HG02588 (cell line): ENCODE measurements at regions not wholly inside any gene's neighbourhood (a gene's known extent, or its start where the extent isn't known, plus 50 kb on each side); places are given as distances from the start of the nearest gene placed in this dataset.

ENCODE experiments used
- ATAC-seq: cut with Tn5 transposase; IDR thresholded peaks from one replicate; pipeline ENCODE4 v1.9.1; 2021; ENCODE audit warnings: mild to moderate bottlenecking, moderate library complexity; ENCODE audit not compliant: unreplicated experiment

GRCh38 chr13:106354961-106355360 is 180.5 kb downstream of the EFNB2 start:
- no peak for ATAC-seq

DNA sequence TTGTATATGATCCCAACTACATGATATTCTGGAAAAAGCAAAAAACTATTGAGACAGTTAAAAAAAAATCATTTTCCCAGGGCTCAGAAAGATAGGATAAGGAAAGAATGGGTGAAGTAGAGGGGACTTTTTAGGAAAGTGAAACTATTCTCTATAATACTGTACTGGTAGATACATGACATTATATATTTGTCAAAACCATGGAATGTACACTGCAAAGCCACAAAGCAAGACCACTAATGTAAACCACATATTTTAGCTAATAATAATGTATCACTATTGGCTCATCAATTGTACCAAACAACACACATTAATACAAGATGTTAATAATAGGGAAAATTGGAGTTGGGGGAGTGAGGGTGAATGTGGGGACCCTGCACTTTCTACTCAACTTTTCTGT is 182.6 kb downstream of the EFNB2 start:
- no peak for ATAC-seq

DNA sequence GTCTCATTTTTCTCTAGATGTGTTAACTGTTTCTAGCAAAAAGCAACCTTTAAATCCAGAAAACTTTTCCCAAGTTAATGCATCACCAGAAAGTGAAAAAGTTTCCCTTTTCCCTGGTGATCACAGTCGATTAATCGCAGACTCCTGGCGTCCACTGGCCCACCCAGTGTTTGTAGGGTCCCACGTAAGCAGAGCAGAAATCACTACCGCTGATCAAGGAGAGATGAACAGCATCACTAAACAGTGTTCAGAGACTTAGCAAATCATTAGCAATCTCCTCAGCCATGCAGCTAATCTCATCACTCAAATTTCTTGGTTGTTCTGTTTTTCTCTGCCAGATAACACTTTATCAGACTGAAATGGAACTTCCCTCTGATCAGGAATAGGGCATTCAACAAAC is 184.2 kb downstream of the EFNB2 start:
- no peak for ATAC-seq

GRCh38 chr13:106350208-106350607 is 185.3 kb downstream of the EFNB2 start:
- no peak for ATAC-seq

DNA sequence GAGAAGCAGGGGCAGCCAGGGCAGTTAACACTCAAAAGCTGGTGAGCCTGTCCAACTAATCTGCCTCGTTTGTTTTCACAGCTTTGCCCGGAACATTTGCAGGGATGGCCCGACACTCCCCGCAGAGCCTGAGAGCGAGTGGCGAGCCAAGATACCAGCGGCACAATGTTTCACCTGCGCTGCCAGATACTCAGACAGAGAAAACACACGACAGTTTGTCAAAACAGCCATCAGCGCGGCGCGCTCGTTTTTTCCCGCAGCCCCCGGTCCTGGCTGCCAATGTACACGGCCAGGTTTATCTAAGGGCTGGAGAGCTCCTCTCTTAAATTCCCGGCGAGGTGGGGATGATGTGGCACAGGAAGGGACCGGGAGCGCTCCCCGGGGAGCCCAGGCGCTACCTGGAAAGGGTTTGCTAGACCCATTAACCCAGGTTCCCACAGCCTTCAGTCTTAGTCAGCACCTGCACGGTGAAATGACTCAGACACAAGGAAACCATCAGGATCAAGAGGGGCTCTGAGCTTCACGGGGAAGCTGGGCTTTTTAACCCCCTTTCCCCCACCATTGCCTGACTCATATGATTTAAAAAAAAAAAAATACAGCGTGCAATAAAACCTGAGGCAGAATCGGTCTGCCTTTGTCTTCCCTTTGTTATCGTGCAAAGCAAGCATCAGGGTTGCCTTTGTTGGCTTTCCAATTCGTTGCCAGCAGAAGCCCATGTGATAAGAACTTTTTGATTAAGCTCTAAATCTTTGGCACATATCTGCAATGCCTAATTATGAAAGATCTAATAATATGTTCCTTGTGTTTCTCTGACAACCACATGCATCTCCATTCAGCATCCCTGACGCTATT is 186.2 kb downstream of the EFNB2 start:
- no peak for ATAC-seq

- ATAC-seq, result no peak
These were observed 187.2 kb downstream of the EFNB2 start for GRCh38 chr13:106348075-106348840.

- ATAC-seq, result no peak
These were observed 191.1 kb downstream of the EFNB2 start for GRCh38 chr13:106344342-106344741.

- ATAC-seq, result no peak
These were observed 191.6 kb downstream of the EFNB2 start for GRCh38 chr13:106343836-106344235.

- ATAC-seq, result no peak
These were observed 195.2 kb downstream of the EFNB2 start for GRCh38 chr13:106340249-106340648.

DNA sequence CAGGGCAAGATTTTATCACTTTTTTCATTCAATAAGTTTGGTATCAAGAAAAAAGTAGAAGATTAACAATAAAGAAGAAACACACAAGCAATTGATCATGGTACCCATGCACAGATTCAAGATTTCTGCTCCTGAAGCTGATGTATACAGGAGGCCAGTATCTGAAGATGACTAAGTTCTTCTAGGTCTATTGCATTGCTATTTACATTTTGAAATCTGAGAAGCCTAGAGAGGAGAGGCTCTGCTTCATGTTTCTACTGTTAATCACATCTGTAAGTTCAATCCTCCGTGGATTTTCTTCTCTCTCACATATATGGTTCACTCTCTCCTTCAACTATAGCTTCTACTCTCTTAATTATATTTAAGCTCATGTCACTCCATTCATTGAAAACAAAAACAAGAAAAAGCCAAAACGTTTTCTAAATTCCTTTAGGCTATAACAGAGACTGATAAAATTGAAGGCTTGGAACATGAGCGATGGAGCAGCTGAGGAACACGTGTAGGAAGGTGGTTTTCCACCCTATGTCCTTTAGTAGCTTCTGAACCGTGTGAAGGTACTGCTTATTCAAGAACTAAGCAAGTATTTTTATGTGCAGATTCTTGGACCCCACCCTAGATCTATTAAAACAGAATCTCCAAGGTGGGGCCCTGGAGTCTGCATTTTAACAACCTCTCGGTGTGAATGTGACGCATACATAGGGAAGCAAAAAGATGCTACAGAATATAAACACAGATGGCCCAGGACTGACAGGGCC is 198.2 kb downstream of the EFNB2 start:
- ATAC-seq, result no peak

- no peak for ATAC-seq
These were observed 198.8 kb downstream of the EFNB2 start for GRCh38 chr13:106336668-106337067.

- ATAC-seq, result no peak
These were observed 202.8 kb downstream of the EFNB2 start for GRCh38 chr13:106332621-106333020.

DNA sequence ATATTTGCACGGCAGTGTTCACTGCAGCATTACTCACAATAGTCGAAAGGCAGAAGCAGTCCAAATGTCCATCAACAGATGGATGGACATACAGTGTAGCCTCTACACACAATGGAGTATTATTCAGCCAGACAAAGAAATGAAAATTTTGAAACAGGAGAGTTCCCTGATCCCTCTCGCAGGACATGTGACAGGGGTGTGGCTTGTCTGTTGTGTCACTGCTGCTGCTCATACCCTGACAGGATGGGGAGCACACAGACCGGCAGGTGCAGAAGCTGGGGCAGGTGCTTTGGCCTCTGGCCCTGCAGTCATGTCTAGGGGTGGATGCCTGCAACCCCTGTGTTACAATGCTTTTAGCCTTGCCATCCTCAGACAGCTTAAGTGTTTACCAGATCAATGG is 204.3 kb downstream of the EFNB2 start:
- no peak for ATAC-seq

GRCh38 chr13:106329941-106330340 is 205.5 kb downstream of the EFNB2 start:
- ATAC-seq, result no peak

DNA sequence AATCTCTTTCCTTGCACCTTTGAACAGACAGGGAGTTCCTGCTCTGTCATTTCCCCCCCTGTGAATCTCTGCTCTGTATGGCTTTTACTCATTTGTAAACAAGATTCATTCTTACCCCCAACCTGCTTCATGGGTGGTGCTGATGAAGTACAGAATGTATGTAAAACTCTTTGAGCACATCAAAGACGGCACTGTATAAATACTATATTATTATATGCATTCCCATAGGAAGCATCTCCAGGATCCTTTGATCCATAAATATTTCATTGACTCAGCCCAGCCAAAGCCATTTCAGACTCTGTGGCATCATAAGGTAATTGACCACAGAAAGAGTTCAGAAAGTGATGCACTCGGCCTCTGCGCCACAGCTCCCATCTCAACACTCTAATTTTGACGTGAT is 208.7 kb downstream of the EFNB2 start:
- ATAC-seq, result no peak

DNA sequence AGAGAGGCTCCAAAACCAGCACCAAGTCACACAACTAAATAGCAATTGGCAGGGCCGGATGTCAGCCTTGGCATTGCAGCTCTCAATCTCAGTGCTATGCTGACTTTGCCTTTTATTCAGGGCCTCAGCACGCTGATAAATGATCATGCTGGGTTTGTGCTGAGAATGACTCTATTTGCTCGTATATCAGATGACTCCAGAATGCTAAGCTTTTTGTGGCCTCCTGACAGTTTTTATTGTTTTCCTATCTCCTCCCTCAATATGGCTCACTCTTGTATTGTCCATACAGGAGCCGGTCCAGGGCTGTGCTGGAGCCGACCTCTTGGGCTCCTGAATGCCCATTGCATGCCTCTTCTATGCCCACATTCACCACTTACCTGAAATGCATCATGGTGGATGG is 211.0 kb downstream of the EFNB2 start:
- no peak for ATAC-seq

- ATAC-seq, result no peak
These were observed 212.8 kb downstream of the EFNB2 start for GRCh38 chr13:106322628-106323027.

- no peak for ATAC-seq
These were observed 216.5 kb downstream of the EFNB2 start for GRCh38 chr13:106318941-106319411.

DNA sequence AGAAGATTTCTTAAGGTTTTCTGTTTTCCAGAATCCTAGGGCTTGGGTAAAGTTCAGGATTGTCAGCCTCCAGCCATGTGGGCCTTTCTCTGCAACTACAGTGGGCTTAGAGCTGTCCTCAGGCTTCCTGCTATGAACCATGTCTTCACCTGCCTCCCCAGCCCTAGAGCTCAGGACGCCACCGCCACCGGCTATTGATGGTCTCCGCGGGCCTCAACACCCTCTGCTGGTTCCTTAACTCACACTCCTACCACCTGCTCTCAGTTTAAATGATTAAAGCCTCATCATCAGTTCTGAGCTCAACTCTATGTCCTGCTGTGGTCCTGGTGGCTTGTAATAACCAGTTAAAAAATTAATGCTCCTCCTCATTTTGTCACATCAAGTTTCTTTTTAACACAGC is 221.0 kb downstream of the EFNB2 start:
- ATAC-seq, result no peak

GRCh38 chr13:106311004-106311403 is 224.5 kb downstream of the EFNB2 start:
- no peak for ATAC-seq

DNA sequence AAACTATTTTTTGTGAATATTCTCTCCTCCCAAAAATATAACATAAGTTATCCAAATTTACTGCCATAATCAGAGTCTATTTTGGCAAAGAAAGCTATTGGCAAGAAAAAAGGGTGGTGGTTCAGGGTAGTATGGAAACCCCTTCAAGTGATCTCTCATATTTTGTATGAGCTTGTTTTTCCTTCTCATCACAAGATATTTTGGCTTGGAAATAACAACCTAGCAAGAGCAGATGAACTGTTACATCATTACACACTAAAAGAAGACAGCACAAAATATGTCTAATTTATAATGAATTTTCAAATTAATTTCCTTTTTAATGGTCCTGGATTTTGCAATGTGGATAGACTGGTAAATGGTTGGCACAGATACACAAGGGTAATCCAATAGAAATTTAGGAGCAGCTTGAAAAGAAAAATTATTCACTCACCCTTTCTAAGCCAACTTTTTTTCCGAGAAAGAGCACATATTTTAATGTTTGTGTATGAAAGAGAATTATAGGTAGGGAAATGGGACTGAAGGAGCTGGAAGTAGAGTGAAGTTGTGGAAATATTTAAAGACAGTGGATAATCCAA is 225.1 kb downstream of the EFNB2 start:
- ATAC-seq, result no peak
